NOMO-1 treated with DMSO at 0.1 percent for 48 hours (cell line): ENCODE measurements at regions not wholly inside any gene's neighbourhood (a gene's known extent, or its start where the extent isn't known, plus 50 kb on each side); places are given as distances from the start of the nearest gene placed in this dataset.

Experiments
- DNase-seq: peaks from one replicate; lab custom pipeline; 2025; ENCODE audit not compliant: unreplicated experiment; lab: John Stamatoyannopoulos, UW

GRCh38 chr15:47990821-47991220 is 130.0 kb upstream of the SLC24A5 start:
- DNase-seq = no peak

DNA sequence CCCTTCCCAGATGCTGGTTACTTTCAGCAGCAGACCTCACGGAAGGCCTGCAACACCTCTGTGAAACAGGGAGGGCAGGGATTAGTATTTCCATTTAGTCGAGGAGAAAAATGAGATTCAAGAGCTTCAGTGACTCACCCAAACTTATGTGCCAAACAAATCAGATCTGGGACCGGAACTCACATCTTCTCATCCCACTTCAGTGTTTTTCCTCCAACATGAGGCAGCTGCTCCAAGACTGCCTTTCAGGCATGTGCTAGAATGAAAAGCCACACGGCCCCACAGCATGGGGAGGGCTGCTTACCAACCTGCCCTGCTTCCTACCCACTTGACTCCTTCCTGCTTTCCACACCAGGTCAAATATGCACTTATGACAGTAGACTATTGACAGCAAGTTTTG is 129.4 kb upstream of the SLC24A5 start:
- DNase-seq = no peak

DNA sequence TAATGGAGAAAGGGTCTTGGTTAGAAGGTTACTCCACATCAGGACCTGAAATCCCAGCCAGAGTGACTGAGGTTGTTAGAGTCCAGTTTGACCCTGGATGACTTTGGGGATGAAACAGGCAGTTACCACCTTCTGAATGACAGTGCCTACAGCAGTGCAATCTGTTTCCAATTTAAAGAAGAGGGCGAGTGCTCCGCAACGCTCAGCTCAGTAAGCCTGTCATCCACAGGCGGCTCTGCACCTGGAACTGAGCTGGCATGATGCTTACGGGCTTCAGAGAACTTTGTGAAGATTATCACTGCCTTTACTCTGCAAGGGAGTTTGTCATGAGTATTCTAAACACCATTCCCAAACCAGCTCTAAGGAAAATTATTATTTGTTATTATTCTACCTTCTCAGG is 127.7 kb upstream of the SLC24A5 start:
- no peak for DNase-seq

- DNase-seq = peak; percentile 82
Observed at GRCh38 chr15:47997195-47998080, 123.4 kb upstream of the SLC24A5 start.

DNA sequence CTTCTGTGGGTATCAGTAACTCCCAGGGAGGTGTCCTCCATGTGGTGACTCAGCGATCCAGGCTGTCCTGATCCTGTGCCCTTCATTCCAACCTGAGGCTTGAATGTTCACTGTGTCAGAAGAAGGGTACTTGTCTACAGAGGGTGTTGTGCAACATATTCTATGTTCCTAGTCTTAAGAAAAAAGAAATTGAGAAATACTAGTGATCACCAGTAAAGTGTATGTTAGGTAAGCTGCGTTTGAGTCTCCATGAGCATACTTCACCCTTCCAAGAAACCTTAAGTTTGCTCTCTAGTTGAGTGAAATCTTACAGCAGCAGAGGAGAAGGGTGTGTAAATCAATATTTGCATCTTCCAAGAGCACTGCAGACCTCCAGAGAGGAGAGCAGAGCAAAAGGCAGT is 122.2 kb upstream of the SLC24A5 start:
- peak; percentile 83 for DNase-seq

DNA sequence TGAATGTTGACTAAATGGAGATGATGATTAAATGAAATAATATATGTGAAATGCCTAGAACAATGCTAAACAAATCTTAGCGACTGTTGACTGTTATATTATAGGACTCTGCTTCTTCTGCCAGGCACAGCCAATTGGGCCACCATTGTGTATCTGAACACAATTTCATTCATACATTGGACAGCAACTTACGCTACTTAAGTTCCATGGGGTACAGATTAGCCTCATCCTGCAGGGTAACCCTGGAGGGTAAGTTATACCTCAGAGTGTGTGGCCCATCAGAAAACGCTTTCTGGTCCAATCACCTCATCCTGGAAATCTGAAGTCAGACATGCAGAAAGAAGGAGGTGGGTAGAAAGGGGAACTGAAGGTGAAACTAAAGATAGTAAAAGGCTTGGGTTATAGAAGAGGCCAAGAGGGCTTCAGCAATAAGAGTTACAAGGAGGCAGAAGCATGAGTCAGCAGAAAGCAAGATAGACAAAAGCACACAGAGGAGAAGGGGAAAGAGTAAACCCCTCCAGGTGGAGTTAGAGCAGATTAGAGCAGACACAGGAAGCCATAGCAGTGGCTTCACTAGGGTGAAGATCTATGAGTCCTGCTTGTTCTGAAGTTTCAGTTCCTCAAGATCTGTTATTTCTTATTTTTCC is 119.3 kb upstream of the SLC24A5 start:
- peak; percentile 96 for DNase-seq

- DNase-seq = peak; percentile 80
Observed at GRCh38 chr15:48002767-48003166, 118.0 kb upstream of the SLC24A5 start.

GRCh38 chr15:48003441-48003840 is 117.3 kb upstream of the SLC24A5 start:
- DNase-seq = no peak

DNA sequence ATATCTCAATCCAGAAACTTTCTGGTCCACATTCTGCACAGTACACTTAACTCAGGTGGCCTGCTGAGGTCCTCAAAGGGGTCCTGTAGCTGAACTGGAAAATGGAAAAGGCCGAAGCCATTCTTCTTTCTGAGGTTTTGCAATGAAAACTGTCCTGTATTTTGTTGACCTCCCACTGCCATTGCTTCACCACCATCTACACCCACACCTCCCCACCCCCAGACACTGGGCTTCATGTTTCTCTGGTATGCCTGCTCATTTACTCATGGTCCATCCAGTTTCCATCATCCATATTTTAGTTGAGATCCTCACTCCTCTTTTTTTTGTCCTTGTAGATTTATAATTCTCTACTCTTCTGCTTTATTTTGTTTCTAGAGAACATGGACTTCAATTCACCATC is 115.7 kb upstream of the SLC24A5 start:
- DNase-seq = no peak

DNA sequence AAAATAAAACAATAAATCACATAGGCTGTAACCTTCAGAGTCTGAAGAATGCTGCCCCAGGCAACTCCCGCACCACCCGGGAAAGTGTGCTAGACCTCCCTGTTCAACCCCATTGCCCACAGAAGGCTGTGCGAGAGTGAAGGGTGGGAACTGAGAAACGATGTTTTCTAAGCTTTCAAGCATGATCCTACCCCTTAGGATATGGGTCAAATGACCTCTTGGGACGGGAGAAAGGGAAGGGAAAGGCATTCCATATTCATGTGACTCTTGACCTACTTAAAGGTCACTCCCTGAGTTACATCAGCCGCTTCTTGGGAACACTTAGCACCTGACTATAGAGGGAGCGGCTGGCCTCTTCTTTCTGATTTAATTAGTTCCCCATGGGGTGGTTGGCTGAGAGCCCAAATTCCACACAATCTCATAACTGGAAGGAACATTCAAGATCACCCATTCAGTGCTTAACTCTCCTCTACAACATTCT is 114.7 kb upstream of the SLC24A5 start:
- DNase-seq = no peak

- DNase-seq = no peak
Observed at GRCh38 chr15:48010316-48010715, 110.5 kb upstream of the SLC24A5 start.

- no peak for DNase-seq
Observed at GRCh38 chr15:48012191-48012590, 108.6 kb upstream of the SLC24A5 start.

GRCh38 chr15:48016865-48017264 is 103.9 kb upstream of the SLC24A5 start:
- DNase-seq = no peak

DNA sequence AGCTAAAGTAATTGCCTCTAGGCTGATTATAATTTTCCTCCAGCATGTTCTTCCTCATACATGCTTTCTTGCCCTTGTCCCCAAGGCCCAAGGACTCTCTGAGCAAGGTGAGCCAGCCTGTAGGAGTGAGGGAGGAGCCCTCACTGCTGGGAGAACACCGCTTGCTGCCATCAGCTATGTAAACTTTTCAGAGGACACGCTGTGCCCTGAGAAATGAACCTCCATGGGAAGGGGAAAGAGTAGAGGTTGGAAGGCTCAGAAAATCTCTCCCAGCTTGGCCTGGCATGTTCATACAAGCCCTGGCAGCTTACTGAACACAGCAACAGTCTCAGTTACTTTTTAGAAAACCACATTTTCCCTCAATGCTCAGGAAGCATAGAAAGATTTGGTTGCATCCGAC is 103.0 kb upstream of the SLC24A5 start:
- no peak for DNase-seq

- DNase-seq = no peak
Observed at GRCh38 chr15:48020166-48020565, 100.6 kb upstream of the SLC24A5 start.

DNA sequence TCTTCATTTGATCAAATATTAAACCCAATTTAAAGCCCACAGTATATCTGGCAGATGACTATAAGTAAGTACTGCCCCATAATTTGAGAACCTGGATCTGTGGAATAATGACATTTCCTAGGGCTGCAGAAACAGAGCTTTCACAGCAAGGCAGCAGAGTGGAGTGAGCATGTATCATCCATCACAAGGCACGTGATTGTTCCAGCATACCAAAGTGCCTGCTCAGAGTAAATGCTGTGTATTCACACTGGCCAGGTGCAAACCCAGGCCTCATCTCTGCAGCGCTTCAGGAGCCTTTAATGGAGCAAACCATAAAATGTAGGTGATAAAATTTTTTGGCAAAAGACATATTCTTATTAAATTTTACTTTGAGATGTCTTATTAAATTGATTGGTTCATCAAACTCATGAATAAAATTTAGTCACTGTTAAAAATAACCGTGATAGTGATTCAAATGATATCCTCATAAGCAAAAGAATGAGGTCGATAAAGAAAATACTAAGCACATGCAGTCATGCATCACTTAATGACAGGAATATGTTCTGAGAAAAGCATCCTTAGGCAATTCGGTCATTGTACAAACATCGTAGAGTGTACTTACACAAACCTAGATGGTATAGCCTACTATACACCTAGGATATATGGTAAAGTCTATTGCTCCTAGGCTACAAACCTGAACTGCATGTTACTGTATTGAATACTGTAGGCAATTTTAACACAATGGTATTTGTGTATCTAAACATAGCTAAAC is 99.3 kb upstream of the SLC24A5 start:
- DNase-seq = no peak

GRCh38 chr15:48025118-48025517 is 95.7 kb upstream of the SLC24A5 start:
- DNase-seq = no peak

GRCh38 chr15:48028712-48029111 is 92.1 kb upstream of the SLC24A5 start:
- DNase-seq = no peak

GRCh38 chr15:48029642-48030041 is 91.1 kb upstream of the SLC24A5 start:
- DNase-seq = no peak

GRCh38 chr15:48031466-48031865 is 89.3 kb upstream of the SLC24A5 start:
- no peak for DNase-seq

GRCh38 chr15:48031973-48032372 is 88.8 kb upstream of the SLC24A5 start:
- no peak for DNase-seq

GRCh38 chr15:48032911-48033310 is 87.9 kb upstream of the SLC24A5 start:
- no peak for DNase-seq
